ENCODE measurements at regions not wholly inside any gene's neighbourhood (a gene's known extent, or its start where the extent isn't known, plus 50 kb on each side); places are given as distances from the start of the nearest gene placed in this dataset.
A peak's percentile ranks its signal among the peaks of the same experiment; 100 is the strongest.

- Histone ChIP-seq H3K4me1 (no peaks in the 10 kb centered on the region), H3K4me3 (no peak overlapping the region), H3K27ac (no peak overlapping the region), H3K9me3 (no peaks in the 10 kb centered on the region), H3K4me2 (no peak overlapping the region)
- 21% methylated on average over 1 of the region's 1 CpG for WGBS (ENCODE audit: missing lambda C conversion rate)
- POLR2A ChIA-PET, result no interaction called here
- DNase-seq (ENCODE audit: low read depth in 1 of 2, low spot score in 1 of 2), result no peak
- TF ChIP-seq HEYL (CRISPR knock-in tag; IDR thresholded peaks at IDR 0.05) (no peak), ZC3H11A (IDR thresholded peaks at IDR 0.05) (no peak), TP53 (CRISPR knock-in tag; IDR thresholded peaks at IDR 0.05) (no peak), RFX5 (IDR thresholded peaks at IDR 0.05) (no peak), CHD4 (IDR thresholded peaks at IDR 0.05; ENCODE audit: borderline replicate concordance) (no peak), USF2 (IDR thresholded peaks at IDR 0.05) (no peak)
- CTCF ChIA-PET, result interaction anchor here (0.6 kb wide), 1 partner anchor 23 kb away, joined by 3 read pairs; no protein-coding TSS in a partner anchor
- no peak for FAIRE-seq
- no peak for ATAC-seq
Observed at GRCh38 chr11:21968702-21969101, 224.2 kb upstream of the ANO5 start.

DNA sequence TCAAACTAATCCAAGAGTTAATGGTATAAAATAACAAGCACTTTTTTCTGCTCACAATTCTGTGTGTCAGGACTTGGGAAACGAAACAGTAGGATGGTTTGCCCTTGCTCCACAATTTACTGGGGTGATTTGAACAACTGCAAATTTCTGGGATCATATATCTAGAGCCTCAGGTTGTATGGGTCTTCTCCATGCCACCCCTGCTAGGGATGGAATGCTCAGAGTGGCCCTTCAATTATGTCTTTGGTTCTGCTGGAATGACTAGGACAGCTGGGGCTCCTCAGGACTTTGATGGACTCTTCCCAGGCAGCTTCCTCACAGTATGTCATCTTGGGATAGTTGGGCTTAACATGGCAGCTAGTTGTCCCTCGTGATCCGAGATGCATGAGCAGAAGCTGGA, 223.0 kb upstream of the ANO5 start:
- CTCF ChIA-PET, result interaction anchor here (0.8 kb wide), 1 partner anchor 155 kb away, joined by 3 read pairs; no protein-coding TSS in a partner anchor
- ATAC-seq, result no peak
- POLR2A ChIA-PET, result no interaction called here
- no peak for FAIRE-seq
- 6% methylated on average over 3 of the region's 3 CpGs for WGBS (ENCODE audit: missing lambda C conversion rate)
- DNase-seq (ENCODE audit: low read depth in 1 of 2, low spot score in 1 of 2), result no peak
- Histone ChIP-seq H3K27ac (no peak overlapping the region), H3K4me1 (no peaks in the 10 kb centered on the region), H3K4me2 (no peak overlapping the region), H3K4me3 (no peak overlapping the region), H3K9me3 (no peaks in the 10 kb centered on the region)
- TF ChIP-seq FOSB (CRISPR knock-in tag; IDR thresholded peaks at IDR 0.05) (no peak), NPAS2 (CRISPR knock-in tag; IDR thresholded peaks at IDR 0.05; ENCODE audit: borderline replicate concordance) (no peak), CHD4 (IDR thresholded peaks at IDR 0.05; ENCODE audit: borderline replicate concordance) (no peak), BHLHE40 (IDR thresholded peaks at IDR 0.05; ENCODE audit: low read depth, low read length) (no peak), E2F6 (IDR thresholded peaks at IDR 0.05; ENCODE audit: borderline replicate concordance, low read depth) (no peak), RFX5 (IDR thresholded peaks at IDR 0.05) (no peak), MAFK (IDR thresholded peaks at IDR 0.05; ENCODE audit: partially characterized antibody) (no peak), EHF (CRISPR knock-in tag; IDR thresholded peaks at IDR 0.05) (no peak)

DNA sequence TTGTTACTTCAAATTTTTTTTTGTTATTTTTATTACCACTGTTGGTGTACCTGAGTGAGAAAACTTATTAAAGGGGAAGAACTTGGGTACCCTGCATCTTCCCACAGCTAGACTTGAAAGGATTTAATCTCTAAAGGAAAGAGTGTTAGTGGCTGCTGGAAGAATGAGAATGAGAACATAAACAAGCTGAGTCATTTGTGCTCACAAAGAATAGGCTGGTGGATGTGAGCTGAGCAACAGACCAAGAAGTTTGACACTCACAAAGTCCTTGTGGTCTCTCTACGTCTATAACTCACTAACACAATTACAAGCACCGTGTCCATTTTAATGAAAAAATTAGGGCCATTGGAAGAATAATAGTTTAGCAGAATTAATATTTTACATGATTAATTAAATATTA, 217.6 kb upstream of the ANO5 start:
- no peak for TF ChIP-seq BHLHE40 (IDR thresholded peaks at IDR 0.05; ENCODE audit: low read depth, low read length)
- TF ChIP-seq SREBF2 (IDR thresholded peaks at IDR 0.05), result no peak
- no peak for TF ChIP-seq HDAC2 (IDR thresholded peaks at IDR 0.05)
- no peak for ATAC-seq
- no peaks in the 10 kb centered on the region for H3K9me3 ChIP-seq
- DNase-seq (ENCODE audit: low read depth in 1 of 2, low spot score in 1 of 2), result peak in 1 of 2 experiments; percentile 4
- 6% methylated on average over 2 of the region's 2 CpGs for WGBS (ENCODE audit: missing lambda C conversion rate)
- H3K27ac ChIP-seq, result no peak overlapping the region
- ChIA-PET CTCF (no interaction called here), POLR2A (no interaction called here)
- no peaks in the 10 kb centered on the region for H3K4me1 ChIP-seq
- no peak overlapping the region for H3K4me3 ChIP-seq
- no peak overlapping the region for H3K4me2 ChIP-seq
- no peak for FAIRE-seq

- WGBS (ENCODE audit: missing lambda C conversion rate), result 53% methylated on average over 8 of the region's 8 CpGs
- Histone ChIP-seq H3K4me1 (no peaks in the 10 kb centered on the region), H3K4me3 (no peak overlapping the region), H3K27ac (no peak overlapping the region), H3K9me3 (no peaks in the 10 kb centered on the region), H3K4me2 (no peak overlapping the region)
- TF ChIP-seq MYC (IDR thresholded peaks at IDR 0.05; ENCODE audit: borderline replicate concordance, low read length) (no peak), SREBF2 (IDR thresholded peaks at IDR 0.05) (no peak), CHD4 (IDR thresholded peaks at IDR 0.05; ENCODE audit: borderline replicate concordance) (no peak), TFCP2L1 (CRISPR knock-in tag; IDR thresholded peaks at IDR 0.05) (no peak), BCL3 (IDR thresholded peaks at IDR 0.05) (no peak), POLR2A (IDR thresholded peaks at IDR 0.05; ENCODE audit: low read length) (no peak), CTCF (IDR thresholded peaks at IDR 0.05) (no peak), EP300 (IDR thresholded peaks at IDR 0.05) (no peak), EHF (CRISPR knock-in tag; IDR thresholded peaks at IDR 0.05) (no peak), NR3C1 (IDR thresholded peaks at IDR 0.05) (no peak), CEBPB (IDR thresholded peaks at IDR 0.05) (no peak), FOXS1 (CRISPR knock-in tag; IDR thresholded peaks at IDR 0.05) (no peak), RARB (CRISPR knock-in tag; IDR thresholded peaks at IDR 0.05) (no peak), FOSL2 (IDR thresholded peaks at IDR 0.05) (no peak), FOSL2 (CRISPR knock-in tag; IDR thresholded peaks at IDR 0.05) (no peak)
- no peak for FAIRE-seq
- no peak for DNase-seq (ENCODE audit: low read depth in 1 of 2, low spot score in 1 of 2)
- CTCF ChIA-PET, result no interaction called here
- POLR2A ChIA-PET, result no interaction called here
- no peak for ATAC-seq
Observed at GRCh38 chr11:21976210-21976609, 216.7 kb upstream of the ANO5 start.

Data from A549 (cell line).